ENCODE measurements at regions not wholly inside any gene's neighbourhood (a gene's known extent, or its start where the extent isn't known, plus 50 kb on each side); places are given as distances from the start of the nearest gene placed in this dataset.
"Not testable (repeated sequence)": the region's sequence is repeated elsewhere in the genome, so short reads cannot be mapped to it uniquely, and the experiment has no call there.

- TF ChIP-seq TEAD3 (CRISPR knock-in tag; optimal IDR thresholded peaks at IDR 0.05; ENCODE audit: borderline replicate concordance): no peak
Measured at GRCh38 chr12:116376354-116377193, 99.1 kb upstream of the MED13L start (continued).

DNA sequence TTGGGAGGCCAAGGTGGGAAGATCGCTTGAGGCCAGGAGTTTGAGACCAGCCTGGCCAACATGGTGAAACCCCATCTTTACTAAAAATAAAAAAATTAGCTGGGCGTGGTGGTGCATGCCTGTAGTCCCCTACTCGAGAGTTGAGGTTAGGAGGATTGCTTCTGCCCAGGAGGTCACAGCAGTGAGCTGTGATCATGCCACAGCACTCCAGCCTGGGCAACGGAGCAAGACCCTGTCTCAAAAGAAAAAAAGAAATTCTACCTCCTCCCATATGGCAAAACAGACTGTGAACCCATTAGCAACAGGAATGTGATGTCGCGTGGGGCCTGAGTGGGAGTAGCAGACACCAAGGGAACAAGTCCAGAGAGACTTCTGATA, 99.7 kb upstream of the MED13L start:
- H3K4me2 ChIP-seq (ENCODE audit: low read depth, low read length); FAIRE-seq; DNase-seq (ENCODE audit: low spot score); H3K4me1 ChIP-seq (ENCODE audit: insufficient read depth, low read length); H3K9me3 ChIP-seq (ENCODE audit: low read length); H3K4me3 ChIP-seq (replicated peaks in 1 of 3; ENCODE audit: insufficient read depth in 1 of 3, low read depth in 2 of 3, low read length in 3 of 3); in situ Hi-C loops (cut with HindIII; ENCODE audit: extremely low pct_ligation_motif_present, low pct_unique_long_range_greater_than_20kb); CTCF ChIA-PET (ENCODE audit: low intra/inter-chr PET ratio, low total read pairs); intact Hi-C loops (cut with micrococcal nuclease; ENCODE audit: unreplicated experiment); H3K36me3 ChIP-seq (replicated peaks in 1 of 2; ENCODE audit: control insufficient read depth in 1 of 2, insufficient read depth in 2 of 2, low read length in 2 of 2); H4K20me1 ChIP-seq (ENCODE audit: insufficient read depth, low read length); ATAC-seq; H3K27ac ChIP-seq (ENCODE audit: extremely low read length, insufficient read depth, low read length); H3K9ac ChIP-seq (ENCODE audit: insufficient read depth, low read depth, low read length); H2AFZ ChIP-seq (ENCODE audit: low read length); BruUV-seq (replicated peaks); H3K79me2 ChIP-seq (ENCODE audit: insufficient read depth, low read length); POLR2A ChIA-PET: not testable (repeated sequence)
- H3K27me3 ChIP-seq (ENCODE audit: control insufficient read depth in 1 of 2, insufficient read depth in 2 of 2, low read length in 2 of 2): peaks cover 2 to 18% of the 10 kb centered on the region in 2 experiments; a peak in 4 of 5 replicates
- 64% methylated on average over 6 of the region's 6 CpGs for WGBS (ENCODE audit: low lambda C conversion rate)

GRCh38 chr12:116378002-116378401, 100.5 kb upstream of the MED13L start:
- in situ Hi-C loops (cut with HindIII; ENCODE audit: extremely low pct_ligation_motif_present, low pct_unique_long_range_greater_than_20kb) (no loop called here), intact Hi-C loops (cut with micrococcal nuclease; ENCODE audit: unreplicated experiment) (no loop called here)
- POLR2A ChIA-PET: no interaction called here
- Histone ChIP-seq H3K27ac (ENCODE audit: extremely low read length, insufficient read depth, low read length) (no peak overlapping the region), H3K4me1 (ENCODE audit: insufficient read depth, low read length) (peaks cover 9% of the 10 kb centered on the region; the same call in 1 of the 2 replicates), H3K9me3 (ENCODE audit: low read length) (no peaks in the 10 kb centered on the region), H3K9ac (ENCODE audit: insufficient read depth, low read depth, low read length) (no peak overlapping the region), H2AFZ (ENCODE audit: low read length) (no peak overlapping the region), H3K79me2 (ENCODE audit: insufficient read depth, low read length) (no peaks in the 10 kb centered on the region), H3K27me3 (ENCODE audit: control insufficient read depth in 1 of 2, insufficient read depth in 2 of 2, low read length in 2 of 2) (peaks cover 2 to 26% of the 10 kb centered on the region in 2 experiments; a peak in 4 of 5 replicates), H3K4me2 (ENCODE audit: low read depth, low read length) (no peak overlapping the region), H3K4me3 (replicated peaks in 1 of 3; ENCODE audit: insufficient read depth in 1 of 3, low read depth in 2 of 3, low read length in 3 of 3) (no peak overlapping the region), H4K20me1 (ENCODE audit: insufficient read depth, low read length) (no peaks in the 10 kb centered on the region), H3K36me3 (replicated peaks in 1 of 2; ENCODE audit: control insufficient read depth in 1 of 2, insufficient read depth in 2 of 2, low read length in 2 of 2) (no peaks in the 10 kb centered on the region)
- no peak for FAIRE-seq
- no peak for DNase-seq (ENCODE audit: low spot score)
- ATAC-seq: no peak
- CTCF ChIA-PET (ENCODE audit: low intra/inter-chr PET ratio, low total read pairs): no interaction called here
- 66% methylated on average over 11 of the region's 11 CpGs for WGBS (ENCODE audit: low lambda C conversion rate)
- no TSS peak for BruUV-seq (replicated peaks)
- TF ChIP-seq, protein P1, sequence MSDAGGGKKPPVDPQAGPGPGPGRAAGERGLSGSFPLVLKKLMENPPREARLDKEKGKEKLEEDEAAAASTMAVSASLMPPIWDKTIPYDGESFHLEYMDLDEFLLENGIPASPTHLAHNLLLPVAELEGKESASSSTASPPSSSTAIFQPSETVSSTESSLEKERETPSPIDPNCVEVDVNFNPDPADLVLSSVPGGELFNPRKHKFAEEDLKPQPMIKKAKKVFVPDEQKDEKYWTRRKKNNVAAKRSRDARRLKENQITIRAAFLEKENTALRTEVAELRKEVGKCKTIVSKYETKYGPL (CRISPR knock-in tag; IDR thresholded peaks at IDR 0.05): no peak
- no peak for TF ChIP-seq MATR3 (CRISPR knock-in tag; IDR thresholded peaks at IDR 0.05)
- TF ChIP-seq ZC3H13 (CRISPR knock-in tag; IDR thresholded peaks at IDR 0.05): no peak
- TF ChIP-seq DPF2 (CRISPR knock-in tag; IDR thresholded peaks at IDR 0.05; ENCODE audit: borderline replicate concordance, low read depth): no peak
- no peak for TF ChIP-seq IRF2 (CRISPR knock-in tag; IDR thresholded peaks at IDR 0.05)
- no peak for TF ChIP-seq ARID4A (CRISPR knock-in tag; IDR thresholded peaks at IDR 0.05; ENCODE audit: borderline replicate concordance)
- no peak for TF ChIP-seq TGIF2 (CRISPR knock-in tag; IDR thresholded peaks at IDR 0.05)
- no peak for TF ChIP-seq PAX8 (CRISPR knock-in tag; IDR thresholded peaks at IDR 0.05; ENCODE audit: borderline replicate concordance)
- no peak for TF ChIP-seq ZKSCAN8 (CRISPR knock-in tag; IDR thresholded peaks at IDR 0.05; ENCODE audit: borderline replicate concordance)
